Urothelium cell line (cell line): ENCODE measurements at regions not wholly inside any gene's neighbourhood (a gene's known extent, or its start where the extent isn't known, plus 50 kb on each side); places are given as distances from the start of the nearest gene placed in this dataset.
"Not testable (repeated sequence)": the region's sequence is repeated elsewhere in the genome, so short reads cannot be mapped to it uniquely, and the experiment has no call there.

Experiments
- DNase-seq: peaks from one replicate; pipeline ENCODE4 v3.0.0; 2011; ENCODE audit warnings: low spot score, mixed read lengths
- FAIRE-seq: peaks from 2 replicates; lab custom pipeline; 2011; peaks lifted over from hg19 to GRCh38; lab: Jason Lieb, UNC

DNA sequence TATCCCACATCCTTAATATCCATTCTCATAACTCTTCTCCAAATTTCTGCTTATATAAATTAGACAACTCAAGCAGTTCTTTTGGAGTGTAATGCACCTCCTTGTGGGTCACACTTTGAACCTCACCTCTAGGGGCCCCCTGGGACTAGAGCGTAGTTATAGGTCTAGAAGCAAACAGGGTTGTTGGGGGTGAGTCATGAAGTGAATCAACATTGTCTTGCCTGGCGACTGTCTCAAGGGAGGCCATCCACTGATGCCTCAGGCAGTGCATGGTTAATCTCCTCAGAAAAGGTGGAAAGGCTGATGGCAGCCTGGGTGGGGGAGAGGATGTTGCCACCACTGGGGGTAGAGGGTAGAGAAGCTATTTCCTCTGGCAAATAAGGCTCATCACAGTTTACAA, 129.1 kb downstream of the TNFRSF21 start:
- FAIRE-seq, result no peak

DNA sequence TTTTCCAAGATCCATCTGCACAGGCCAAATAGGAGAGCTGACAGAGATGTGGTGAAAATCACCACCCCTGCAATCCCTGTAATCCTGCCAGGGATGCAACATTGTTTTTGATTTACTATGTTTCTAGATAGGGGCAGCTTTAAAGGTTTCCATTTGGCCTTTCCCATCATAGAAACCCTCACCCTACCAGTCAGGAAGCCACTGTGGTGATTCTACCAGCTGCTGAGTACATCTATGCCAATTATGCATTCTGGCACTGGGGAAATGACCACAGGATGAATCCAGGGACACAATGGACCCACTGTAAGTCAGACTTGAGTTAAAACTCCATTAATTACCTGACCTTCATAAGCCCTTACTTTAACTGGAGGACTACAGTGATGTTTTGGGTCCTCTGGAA, 130.4 kb downstream of the TNFRSF21 start:
- DNase-seq (no peak), FAIRE-seq (no peak)

More for the DNA sequence above, 129.1 kb downstream of the TNFRSF21 start:
- peak; percentile 48 for DNase-seq

DNA sequence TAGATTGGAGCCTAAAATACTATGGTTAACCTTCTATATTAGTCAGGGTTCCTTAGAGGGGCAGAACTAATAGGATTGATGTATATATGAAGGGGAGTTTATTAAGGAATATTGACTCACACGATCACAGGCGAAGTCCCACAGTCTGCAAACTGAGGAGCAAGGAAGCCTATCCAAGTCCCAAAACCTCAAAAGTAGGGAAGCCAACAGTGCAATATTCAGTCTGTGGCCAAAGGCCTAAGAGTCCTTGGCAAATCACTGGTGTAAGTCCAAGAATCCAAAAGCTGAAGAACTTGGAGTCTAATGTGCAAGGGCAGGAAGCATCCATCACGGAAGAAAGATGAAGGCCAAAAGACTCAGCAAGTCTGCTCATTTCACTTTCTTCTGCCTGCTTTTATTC, 133.5 kb upstream of the ADGRF1 start:
- DNase-seq (no peak), FAIRE-seq (no peak)

DNA sequence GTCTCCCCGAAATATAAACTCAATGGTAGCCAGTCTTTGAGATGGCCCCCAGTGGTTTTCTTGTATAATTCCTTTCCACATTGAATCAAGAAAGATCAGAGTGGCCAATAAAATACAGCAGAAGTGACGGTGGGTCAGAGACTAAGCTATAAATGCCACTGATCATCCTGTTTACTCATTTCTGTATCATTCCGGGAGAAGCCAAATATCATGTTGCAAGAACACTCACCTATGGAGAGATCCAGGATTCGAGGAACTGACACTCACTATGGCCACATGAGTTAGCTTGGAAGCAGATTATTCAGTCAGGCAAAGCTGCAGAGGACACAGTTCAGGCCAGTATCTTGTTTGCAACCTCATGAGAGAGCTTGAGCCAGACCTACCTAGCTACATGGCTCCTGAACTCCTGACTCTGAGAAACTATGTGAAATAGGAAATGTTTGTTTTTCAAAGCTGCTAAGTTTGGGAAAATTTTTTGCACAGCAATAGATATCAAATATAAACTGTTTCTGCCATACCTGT, 132.4 kb upstream of the ADGRF1 start:
- FAIRE-seq, result no peak

DNA sequence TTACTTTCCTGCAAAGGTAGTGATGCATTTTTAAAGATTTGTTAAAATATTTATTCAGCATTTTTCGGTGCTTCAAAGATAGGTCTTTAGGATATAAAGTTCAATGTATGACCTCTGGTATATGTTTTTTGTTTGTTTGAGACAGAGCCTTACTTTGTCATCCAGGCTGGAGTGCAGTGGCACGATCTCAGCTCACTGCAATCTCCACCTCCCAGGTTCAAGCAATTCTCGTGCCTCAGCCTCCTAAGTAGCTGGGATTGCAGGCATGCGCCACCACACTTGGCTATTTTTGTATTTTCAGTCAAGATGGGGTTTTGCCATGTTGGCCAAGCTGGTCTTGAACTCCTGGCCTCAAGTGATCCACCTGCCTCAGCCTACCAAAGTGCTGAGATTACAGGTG, 131.9 kb upstream of the ADGRF1 start:
- DNase-seq, FAIRE-seq: not testable (repeated sequence)

More for the DNA sequence above, 132.4 kb upstream of the ADGRF1 start:
- DNase-seq, result no peak

DNA sequence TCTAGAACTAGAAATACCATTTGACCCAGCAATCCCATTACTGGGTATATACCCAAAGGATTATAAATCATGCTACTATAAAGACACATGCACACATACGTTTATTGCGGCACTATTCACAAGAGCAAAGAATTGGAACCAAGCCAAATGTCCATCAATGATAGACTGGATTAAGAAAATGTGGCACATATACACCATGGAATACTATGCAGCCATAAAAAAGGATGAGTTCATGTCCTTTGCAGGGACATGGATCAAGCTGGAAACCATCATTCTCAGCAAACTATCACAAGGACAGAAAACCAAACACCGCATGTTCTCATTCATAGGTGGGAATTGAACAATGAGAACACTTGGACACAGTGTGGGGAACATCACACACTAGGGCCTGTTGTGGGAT, 131.0 kb upstream of the ADGRF1 start:
- FAIRE-seq, DNase-seq: not testable (repeated sequence)

DNA sequence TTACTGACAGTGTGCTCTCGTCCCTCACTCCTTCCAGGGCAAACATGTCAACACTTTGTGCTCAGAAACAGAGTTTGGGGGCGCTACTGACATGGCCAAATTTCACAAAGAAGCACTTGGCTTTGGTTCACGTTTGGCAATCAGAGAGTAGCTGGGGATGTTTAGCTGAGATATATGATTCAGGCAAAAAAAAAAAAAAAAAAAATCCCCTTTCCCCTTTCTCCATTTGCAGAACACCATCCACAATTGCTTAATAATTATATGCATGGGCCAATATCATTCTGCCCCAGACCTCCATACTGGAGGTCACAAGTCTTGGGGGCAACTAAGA, 128.4 kb upstream of the ADGRF1 start:
- no peak for FAIRE-seq
- no peak for DNase-seq

DNA sequence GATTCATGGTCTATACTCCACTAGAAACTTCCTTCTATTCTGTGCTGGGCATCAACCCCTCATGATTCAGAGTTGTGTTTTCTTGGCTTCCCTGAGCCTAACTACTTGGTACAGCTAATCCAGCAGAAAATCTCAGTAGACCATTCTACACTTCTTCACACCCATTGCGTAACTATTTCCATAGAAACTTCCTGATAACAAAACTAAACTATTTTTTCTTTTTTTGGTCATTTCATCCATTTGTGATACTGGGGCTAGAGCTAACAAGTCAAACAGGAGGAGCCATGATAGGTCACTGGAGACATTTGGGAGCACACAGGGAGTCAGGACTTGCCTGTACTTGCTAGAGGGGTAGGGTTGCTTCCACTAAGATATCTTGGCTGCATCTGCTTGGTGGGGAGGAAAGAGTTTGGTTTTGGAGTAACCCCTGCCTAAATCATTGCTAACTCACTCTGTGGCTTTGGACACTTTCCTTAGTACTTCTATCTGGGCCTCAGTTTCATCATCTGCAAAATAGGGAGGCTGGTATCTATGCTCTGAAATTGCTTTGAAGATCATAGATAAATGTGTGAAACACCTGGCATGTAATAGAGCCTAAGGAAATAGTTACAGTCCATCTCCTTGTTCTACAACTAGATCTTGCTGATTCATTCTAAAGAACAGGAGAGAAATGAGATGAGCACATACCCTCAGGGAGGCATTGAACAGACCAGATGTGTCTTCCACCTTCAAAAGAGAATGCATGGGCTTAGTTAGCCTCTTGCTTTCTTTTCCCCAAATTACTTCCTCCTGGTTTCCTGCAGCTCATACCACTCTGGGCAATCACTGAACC, 127.9 kb upstream of the ADGRF1 start:
- DNase-seq (no peak), FAIRE-seq (no peak)

DNA sequence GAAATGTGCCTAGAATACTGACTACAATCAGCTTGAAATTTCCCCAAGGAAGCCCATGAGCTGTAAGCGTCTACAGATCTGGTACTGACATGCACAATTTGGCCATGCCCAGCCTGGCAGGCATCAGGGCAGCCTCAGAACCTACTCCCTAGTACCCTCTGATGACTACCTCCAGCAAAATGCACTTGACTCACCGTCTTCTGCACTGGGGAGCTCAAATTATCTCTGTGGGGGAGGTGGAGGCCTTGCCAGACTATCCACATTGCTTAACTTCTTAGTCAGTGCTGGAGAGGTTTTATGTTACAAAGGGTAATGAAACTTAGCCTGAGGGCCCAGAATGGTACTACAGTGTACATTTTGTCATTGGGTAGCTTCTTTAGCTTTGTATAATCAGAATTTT, 126.0 kb upstream of the ADGRF1 start:
- FAIRE-seq, result no peak
- peak; percentile 80 for DNase-seq

DNA sequence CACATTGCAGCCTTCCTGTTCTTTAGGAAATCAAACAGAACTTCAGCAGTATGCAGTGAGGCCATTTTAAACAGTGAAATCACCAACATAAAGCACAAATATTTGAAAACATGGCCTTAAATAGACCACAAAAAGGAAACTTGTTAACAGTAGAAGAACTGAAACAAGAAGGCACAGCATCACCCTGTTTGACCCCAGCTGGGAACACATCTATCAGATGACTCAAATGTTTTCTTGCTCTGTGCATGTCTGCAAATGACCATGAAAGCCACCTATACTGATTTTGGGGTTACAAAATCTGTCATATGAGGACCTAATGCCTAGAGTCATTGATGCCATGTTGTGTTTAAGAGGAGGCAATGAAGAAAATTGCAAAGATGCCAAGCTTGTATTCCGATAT, 123.8 kb upstream of the ADGRF1 start:
- no peak for FAIRE-seq
- DNase-seq, result no peak

DNA sequence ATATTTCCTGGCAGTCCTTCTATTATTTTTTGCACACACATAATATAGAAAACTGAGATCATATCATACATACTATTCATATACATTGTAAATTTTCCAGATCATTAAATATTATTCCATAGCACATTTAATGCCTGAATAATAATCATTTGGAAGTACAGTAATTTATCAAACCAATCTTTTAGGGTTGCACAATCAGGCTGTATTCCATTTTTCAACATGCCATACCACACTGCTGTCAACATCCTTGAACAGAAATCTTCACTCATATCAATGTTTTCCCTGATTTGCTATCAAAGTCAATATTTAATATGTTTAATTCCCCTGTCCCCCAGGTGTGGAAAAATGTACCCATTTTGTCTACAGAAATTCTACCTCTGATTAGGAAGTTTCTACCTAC, 122.7 kb upstream of the ADGRF1 start:
- DNase-seq, result no peak

DNA sequence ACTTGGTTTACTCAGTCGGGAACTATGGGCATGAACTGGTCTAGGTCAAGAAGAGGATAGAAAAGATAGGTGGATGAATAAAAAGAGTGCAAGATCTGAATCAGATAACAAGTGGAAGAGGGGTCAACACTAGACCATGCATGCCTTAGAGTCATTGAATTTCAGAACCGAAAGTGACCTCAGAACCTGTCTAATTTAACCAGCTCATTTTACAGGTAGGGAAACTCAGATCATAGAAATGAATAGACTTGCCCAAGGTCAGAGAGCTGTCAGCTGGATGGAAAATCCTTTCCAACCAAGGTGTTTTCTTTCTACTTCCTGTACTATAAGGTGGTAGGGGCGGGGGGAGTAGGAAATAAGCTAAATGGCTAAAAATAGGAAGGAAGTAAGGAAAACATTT, 121.4 kb upstream of the ADGRF1 start:
- DNase-seq (no peak), FAIRE-seq (no peak)

More for the DNA sequence above, 122.7 kb upstream of the ADGRF1 start:
- no peak for FAIRE-seq

DNA sequence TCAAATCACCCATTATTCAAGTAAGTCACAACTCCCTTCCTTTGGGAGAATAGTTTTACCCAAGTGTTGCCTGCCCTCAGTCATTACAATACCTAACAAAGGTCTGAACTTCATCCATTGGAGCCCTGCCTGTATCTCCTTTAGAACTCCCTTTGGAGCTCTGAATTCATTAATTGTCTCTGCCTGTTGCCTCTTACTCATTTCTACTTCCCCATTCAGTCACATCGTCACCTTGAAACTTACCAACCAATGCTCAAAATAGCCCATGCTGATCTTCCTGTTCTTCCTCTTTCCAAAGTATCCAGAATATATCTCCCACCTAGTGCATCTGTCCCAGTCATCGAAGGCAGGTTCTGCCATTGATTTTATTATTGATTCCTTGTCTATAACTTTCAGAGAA, 120.7 kb upstream of the ADGRF1 start:
- DNase-seq (no peak), FAIRE-seq (peak; percentile 17)

DNA sequence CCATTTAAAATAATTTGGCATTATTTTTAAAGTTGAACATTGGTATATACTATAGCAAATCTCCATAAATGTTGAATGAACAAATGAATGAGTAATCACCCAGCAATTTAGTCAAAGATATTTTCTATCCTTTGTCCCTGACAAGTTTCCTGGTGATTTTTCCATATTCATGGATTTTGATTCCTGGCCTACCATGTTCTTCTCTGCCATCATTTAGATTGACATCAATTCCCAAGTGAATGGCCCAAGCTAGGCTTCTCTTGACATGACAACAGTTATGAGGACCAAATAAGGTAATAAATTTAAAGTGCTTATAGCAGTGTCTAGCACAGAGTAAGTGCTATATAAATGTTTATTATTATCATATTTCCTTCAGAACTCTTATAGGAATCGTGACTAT, 120.1 kb upstream of the ADGRF1 start:
- DNase-seq (no peak), FAIRE-seq (no peak)

DNA sequence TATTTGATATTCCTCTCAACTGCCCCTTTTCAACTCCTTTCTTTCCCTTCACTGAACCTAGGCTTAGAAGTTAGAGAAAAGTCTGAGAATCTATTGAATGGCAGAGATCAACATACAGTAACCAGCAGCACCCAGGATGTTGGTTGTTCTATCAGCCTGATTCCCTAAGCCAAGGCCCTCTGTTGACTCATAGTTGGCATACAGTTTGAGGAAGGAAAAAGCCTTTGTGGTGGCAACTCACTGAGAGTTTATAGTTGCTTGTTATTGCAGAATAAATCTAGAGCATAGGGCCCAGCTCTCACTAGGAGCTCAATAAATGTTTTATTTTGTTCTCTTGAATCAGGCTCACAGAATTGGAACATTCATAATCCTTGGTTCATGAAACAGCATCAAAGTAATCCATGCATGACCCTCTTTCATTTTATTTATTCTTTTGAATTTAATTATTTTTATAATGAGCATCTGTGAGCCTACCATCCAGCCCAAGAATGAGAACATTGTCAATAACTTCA, 119.1 kb upstream of the ADGRF1 start:
- DNase-seq, result peak; percentile 29
- FAIRE-seq, result no peak

DNA sequence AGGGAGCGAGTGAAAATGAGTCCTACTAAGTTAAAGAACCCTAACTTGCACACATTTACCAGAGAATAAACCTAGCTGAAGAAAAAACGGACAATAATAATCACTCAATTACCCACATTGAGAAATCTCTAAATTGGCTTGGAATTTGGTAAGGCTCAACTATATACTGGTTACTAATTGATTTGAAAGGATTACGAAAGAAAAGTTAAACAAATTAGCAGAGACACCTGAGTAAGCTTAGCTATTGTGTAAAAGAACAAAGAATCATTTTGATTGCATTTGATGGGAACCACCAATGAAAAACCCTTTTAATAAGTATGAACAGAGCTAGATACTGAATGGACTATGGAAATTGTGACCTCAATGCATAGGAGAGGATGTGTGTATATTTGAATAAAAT, 118.6 kb upstream of the ADGRF1 start:
- no peak for DNase-seq

DNA sequence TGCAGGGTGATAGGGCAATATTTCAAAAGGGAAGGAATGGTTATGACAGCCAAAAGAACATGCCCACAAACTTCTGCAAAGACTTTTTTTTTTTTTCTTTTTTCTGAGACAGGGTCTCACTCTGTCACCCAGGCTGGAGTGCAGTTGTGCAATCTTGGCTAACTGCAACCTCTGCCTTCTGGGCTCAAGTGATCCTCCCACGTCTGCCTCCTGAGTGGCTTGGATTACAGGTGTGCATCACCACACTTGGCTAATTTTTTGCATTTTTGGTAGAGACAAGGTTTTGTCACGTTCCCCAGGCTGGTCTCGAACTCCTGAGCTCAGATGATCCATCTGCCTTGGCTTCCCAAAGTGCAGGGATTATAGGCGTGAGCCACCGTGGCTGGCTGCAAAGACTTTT, 117.6 kb upstream of the ADGRF1 start:
- FAIRE-seq (no peak), DNase-seq (no peak)

More for the DNA sequence above, 118.6 kb upstream of the ADGRF1 start:
- FAIRE-seq, result no peak

DNA sequence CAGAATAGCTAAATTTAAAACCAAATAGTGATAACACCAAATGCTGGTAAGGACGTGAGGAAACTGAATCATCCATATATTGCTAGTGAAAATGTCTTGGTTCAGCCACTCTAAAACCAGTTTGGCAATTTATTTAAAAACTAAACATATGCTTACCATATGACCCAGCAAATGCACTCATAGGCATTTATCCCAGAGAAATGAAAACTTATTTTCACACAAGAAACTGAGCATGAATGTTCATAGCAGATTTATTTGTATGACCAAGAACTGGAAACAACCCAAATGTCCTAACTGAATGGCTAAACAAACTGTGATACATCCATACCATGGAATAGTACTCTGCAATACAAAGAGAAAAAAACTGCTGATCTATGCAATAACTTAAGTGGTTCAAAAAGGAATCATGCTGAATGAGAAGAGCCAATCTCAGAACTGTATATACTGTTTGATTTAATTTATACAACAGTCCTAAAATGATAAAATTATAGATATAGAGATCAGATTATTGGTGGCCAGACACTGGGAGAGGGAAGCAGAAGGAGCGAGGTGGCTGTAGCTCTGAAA, 115.6 kb upstream of the ADGRF1 start:
- no peak for DNase-seq
- no peak for FAIRE-seq

DNA sequence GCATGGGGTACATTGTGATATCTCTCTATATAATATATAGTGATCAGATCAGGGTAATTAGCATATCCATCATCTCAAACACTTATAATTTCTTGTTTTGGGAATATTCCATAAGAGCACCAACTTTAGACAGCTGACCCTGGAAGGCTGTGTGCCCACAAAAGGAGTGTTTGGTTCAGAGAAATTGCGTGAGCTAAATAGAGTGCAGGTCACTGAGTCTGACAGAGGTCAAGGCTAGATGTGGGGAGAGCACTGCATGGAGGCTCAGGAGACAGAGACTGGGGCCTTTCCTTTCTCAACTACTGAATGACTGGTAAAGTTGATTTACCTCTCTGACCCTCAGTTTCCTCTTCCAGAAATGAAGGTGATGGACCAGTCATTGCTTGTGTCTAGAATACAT, 114.9 kb upstream of the ADGRF1 start:
- no peak for DNase-seq
- no peak for FAIRE-seq

DNA sequence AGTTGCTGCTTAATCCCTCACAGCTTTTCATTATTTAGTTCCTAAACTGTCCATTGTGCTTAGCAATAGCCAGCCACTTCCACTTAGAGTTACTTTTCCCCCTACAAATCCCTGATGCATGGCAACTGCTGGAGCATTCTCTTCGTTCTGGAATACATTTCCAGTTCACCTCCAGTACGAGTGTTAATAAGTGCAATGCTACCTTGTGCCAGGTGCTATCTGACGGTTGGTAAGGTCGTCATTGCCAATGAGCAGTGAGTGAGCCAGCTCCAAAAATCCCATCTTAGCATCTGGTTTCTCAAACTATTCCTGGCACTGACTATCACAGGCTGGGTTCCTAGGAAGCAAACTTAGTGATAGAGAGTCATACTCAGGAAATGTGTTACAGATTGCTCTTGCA, 114.1 kb upstream of the ADGRF1 start:
- no peak for DNase-seq
- no peak for FAIRE-seq

DNA sequence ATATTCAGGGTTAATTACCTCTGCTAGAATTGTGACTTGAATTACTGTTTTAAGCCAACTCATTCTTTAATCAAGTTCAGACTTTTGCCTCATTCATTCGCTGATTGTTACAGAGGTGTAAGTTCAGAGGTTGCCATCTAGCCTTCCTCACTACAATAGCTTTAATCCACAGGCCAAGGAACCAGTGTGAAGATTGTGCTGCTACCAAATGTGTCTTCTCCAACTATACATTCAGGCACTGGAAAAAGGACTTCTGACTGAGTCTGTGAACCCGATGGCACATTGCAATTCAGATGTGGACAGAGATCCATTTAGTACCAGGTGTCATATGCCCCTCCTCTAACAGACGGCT, 111.2 kb upstream of the ADGRF1 start:
- DNase-seq, result no peak
- FAIRE-seq, result no peak

DNA sequence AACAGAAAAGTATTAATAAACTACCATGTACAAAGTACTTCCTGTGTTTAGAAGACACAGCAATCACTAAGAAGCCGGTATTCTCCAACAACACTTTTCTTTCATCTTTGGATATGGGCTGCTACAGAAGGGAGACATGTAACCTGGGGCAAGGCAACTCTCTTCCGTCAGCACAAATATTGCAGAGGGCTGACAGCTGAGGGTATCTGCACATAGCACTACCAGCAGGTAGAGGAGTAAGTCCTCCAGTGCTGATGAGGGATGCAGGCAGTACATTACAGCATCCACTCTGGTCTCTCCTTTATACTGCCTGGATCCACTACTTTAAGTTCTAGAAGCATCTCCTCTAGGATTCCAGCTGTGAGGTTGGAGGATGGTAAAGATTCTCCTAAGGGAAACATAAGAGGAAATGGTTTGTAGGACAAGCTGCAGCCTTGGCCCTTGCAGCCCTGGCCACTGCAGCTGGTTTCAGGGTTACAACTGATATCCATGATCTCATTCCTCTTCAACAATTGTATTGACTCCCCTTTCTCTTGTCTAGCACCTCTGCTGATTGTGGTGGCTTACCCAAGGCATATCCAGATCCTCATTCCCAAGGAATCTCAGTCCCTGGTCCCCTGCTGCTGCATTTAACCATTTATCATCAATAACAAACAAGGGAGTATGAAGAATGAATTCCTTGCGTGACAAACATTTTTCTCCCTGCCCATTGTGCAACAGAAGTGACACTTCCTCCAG, 110.7 kb upstream of the ADGRF1 start:
- DNase-seq (no peak), FAIRE-seq (no peak)
